Forelimb muscle (tissue), 1 donor: ENCODE measurements at regions not wholly inside any gene's neighbourhood (a gene's known extent, or its start where the extent isn't known, plus 50 kb on each side); places are given as distances from the start of the nearest gene placed in this dataset.
"Not testable (repeated sequence)": the region's sequence is repeated elsewhere in the genome, so short reads cannot be mapped to it uniquely, and the experiment has no call there.

Source experiments
- DNase-seq: peaks from one replicate; pipeline ENCODE4 v3.0.0-alpha.2; 2013; ENCODE audit warnings: low read depth

DNA sequence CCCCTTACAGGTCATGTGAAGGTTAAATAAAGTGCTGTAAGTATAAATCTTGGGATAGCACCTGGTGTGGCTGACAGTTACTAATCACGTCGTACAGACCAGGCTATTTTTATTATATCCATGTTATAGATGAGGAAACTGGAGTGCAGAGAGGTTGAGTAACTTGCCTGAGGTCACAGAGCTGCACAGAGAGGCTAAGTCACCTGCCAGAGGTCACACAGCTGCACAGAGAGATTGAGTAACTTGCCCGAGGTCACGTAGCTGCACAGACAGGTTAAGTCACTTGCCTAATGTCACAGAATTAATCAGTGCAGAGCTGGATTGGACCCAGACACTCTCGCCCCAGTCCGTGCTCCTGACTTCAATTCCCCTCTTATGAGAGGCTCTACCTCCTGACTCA lies 171.5 kb downstream of the NUP210 start:
- no peak for DNase-seq

DNA sequence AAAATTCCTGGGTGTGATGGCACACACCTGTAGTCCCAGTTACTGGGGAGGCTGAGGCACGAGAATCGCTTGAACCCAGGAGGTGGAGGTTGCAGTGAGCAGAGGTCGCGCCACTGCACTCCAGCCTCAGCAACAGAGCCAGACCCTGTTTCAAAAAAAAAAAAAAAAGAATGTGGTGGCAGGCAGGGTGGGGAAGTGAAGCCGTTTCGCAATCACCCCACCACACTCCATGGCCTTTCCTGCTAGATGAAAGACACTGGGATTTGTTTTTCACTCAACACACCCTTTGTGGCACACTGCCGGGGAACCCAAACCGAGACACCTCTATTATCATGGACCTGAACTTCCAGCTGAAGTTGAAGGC lies 172.4 kb upstream of the IQSEC1 start:
- DNase-seq = no peak

DNA sequence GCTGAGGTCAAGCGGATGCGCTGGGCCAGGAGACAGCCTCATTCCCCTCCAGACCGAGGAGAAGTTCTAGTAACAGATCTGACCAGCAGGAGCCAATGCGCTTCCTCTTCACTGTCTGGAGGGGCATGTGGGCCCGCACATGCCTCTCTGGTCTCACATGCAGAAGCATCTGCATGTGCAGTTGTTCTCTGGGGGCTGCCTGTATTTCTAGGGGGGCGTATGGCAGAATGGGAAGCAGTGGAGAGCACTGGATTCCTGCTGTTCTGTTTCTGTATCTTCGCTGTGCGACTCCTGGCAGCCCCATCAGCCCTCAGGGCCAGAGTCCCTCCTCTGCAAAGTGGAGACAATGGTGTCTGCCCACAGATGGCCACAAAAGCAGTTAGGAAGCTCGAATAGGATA lies 170.4 kb upstream of the IQSEC1 start:
- no peak for DNase-seq

DNA sequence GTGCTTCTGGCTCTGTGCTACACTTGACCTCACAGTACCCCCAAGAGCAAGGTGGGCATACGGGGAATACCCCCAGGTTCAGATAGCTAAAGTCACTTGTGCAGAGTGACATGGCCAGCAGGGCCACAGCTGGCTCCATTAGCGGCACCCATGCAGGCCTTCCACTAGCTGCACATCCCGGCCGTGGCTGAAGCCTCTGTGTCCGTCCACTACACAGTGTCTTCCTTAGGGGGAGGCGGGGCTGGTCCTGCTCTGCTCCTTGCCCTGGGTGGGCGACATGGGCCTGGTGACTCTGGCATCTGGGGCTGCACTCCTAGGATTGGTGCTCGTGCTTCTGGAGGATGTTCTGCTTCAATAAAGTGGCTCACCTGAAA lies 169.1 kb upstream of the IQSEC1 start:
- no peak for DNase-seq

DNA sequence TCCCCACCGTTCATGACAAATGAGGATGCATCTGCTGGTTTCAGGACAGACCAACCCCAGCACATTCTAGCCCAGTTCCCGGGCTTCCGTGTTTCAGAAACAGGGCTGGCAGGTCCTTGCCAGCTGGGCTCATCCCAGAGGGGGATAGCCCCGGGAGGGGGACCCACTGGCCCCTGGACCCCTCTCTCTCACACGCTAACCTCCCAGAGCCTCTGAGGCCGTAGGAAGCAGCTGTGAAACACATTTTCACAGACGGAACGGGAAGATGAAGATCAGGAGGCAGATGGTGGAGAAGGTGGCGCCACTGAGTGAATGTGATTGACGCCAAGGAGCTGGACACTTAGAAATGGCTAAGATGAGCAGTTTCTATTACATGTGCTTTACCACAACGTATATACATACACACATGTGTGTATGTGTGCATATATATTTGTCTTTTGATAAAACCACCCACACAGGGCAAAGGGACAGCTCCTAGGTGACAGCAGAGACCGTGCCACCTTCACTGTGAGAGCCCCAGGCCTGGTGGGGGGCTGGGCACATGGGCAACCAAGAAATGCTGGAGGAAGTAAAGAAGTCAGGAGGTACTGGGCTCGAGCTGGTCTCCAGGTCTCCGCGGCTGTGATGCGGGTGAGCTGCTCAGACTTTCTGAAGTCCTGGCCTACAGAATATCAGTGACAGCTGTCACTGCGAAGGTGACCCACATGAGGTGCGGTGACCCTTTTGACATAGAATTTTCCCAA lies 168.6 kb upstream of the IQSEC1 start:
- no peak for DNase-seq

DNA sequence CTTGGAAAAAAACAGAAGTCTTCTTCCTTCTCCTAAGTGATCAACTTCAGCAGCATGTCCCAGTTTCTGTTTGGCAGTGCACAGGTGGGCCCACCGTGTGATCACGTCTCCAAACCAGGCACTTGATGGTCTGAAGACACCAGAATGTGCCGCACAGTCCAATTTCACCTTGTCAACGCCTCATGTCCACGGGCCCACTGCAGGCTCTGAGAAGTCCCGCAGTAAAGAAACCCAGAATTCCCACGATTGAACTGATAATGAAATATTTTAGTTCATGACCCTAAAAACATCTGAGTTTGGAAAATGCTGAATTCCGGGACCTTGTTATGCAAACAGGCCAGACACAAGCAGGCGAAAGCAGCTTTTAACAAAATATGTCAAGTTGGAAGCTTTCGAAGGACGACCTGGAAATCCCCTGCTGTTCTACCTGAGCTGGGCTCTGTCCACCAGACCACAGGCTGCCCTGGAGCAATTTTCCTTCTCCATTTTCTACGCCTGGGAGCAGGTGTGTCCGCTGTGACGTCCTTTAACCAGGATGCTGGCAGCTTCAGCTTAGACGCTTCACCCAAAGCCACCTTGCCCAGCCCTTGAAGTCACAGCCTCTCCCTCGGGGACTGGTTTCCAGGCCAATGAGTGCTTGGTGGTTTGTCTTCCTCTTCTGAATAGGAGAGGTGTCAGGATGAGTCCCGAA lies 167.8 kb upstream of the IQSEC1 start:
- no peak for DNase-seq

DNA sequence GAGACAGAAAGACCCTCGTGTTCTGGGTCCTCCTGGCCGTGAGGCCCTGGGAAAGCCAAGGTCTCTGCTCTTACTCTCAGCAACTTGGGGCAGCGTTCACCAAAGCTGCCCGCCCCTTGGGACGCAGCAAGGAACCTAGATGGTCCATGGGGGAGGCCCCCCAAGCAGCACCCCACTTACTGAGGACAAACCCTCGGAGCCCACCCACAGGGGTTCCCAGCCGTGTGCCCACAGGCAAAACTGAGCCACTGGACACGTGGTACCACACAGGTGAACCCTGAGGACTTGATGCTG lies 166.2 kb upstream of the IQSEC1 start:
- DNase-seq = no peak

DNA sequence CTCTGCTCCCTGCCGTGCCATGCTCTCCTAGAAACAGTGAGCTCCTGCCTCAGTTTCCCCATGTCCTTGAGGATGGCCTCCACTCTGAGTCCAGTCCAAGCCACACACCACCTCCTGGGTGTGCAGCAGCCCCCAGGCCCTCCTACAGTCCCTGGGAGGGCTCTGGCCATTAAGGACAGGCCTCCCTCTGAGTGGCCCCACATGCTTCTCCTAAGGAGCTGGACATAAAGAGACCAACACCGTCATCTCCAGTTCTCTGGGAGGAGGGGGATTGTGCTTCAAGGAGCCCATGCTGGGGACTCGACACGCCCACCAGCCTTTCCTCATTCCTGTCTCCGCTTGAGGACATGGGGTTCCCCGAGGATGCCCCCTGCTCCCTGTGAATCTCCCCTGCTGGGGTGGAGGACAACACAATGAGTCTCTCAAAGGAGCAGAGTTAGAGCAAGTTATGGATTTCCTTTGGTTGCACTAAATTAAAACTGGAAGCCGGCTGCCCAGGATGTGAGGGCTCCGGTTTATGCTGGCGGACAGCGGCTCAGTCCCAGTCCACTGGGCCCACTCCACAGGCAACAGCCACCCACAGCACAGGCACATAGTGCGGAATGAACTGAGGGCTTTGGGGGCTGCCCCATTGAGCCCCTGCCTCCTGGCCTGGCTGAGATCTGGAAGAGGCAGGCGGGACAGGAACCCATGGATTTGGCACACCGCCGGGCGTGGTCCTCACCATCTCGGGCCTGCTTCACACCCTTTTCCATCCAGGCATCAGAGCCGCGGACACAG lies 165.6 kb upstream of the IQSEC1 start:
- no peak for DNase-seq

DNA sequence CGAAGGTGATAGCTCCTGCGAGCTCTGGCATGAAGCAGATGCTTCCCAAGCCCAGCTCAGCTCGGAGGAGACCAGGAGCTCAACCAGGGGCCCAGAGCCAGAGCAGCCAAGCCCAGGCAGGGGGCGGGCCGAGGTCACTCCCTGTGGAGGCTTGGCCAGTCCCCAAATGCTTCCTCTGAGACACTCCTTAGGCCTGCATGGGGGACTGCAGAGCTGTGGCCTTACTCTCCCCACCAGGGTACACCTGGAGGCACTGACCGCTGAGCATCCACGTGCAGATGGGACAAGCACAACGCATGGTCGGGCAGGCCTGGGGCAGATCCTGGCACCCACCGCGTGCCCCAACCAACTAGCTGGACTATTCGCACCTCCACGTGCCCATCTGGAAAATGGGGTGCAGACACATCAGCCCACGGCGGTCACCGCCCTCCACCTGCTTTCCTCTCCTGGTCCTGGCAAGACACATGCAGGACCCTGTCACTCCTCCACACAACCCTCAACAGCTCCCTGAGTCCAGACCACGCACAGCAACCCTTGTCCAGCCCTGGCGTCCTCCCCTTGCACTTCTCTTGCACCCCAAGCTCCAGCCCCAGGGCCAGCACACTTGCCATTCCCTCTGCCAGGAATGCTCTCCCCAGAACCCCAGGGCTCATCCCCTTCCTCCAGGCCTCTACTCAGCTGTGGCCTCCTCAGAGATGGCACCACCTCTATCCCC lies 164.7 kb upstream of the IQSEC1 start:
- DNase-seq = no peak

DNA sequence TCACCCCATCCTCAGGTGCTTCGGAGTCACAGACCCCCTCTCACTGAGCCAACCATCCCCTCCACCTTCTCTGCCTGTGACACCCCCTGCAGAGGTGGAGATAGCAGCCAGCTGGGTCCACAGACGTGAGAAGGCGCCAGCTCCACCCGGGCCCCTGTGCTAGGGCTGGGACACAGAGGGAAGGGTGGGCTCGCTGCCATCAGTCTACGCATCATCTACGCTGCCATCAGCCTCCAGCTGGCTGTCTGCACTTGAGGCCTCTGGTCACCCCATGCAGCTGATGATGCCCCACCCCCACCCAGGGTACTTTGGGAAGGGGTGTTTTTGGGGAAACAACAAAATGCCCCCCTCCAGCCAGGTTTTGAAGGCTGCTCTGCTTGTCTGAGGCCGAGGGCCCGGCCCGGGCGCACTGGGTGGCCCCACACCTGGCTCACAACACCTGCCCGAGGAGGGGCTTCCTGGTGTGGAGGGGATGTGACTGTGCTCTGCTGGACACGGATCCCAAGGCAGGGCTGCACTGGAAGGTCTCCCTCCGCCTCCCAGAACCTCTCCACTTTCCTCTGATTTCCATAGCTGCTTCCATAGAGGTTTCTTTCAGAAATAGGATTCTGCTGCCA lies 163.4 kb upstream of the IQSEC1 start:
- no peak for DNase-seq

DNA sequence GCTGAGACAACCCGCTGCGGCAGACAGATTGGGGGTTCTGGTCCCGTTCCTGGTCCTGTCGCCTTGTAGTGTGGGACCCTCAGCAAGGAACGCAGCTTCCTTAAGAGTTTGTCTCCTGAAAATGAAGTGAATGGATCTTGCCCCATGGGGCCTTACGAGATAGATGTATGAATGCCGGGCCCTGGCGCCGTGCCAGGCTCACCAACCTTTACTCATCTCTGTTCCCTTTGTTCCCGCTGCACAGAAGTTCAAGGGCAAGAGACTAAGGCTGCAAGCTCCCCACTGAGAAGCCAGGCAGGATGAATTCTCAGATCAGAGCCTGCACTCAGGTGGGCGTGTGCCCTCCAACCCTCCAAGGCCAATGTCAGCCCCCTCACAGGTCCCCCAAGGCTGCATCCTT lies 162.7 kb upstream of the IQSEC1 start:
- DNase-seq = no peak

DNA sequence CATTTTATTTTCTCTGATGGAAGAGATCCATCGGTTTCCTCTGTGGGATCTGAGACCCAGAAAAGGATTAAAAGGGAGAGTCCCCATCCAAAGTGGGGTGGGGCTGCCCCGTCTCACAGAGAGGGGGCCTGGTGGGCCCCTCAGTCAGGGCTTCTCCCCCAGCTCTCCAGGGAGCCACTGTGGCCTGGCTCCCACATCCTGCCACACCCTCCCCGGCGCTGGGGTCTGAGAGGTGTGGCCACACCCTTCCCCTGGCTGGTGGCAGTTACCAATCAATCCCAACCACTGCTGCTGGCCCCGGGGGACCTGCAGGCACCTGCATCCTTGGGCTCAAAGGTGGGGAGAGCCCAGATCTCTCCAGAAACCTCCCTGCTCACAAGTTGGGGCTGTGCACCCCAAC lies 161.8 kb upstream of the IQSEC1 start:
- no peak for DNase-seq

DNA sequence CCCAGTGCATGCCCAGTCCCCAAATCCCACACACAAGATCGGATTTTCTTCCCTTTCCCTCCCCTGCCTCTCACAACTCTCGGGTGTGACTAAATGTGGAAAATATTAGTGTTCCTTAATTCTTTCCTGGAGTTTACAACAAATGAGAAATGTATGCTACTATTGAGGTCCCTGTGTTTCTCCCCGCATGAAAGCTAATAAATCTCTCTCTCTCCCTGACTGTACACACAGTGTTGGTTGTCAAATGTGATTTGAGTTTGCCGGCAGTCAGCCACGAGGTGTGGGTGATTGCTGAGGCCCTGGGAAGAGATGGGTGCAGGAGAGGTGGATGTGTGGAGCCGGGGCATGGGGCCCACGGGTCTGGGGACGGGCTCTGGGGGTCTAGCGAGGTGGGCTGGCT lies 161.4 kb upstream of the IQSEC1 start:
- no peak for DNase-seq

DNA sequence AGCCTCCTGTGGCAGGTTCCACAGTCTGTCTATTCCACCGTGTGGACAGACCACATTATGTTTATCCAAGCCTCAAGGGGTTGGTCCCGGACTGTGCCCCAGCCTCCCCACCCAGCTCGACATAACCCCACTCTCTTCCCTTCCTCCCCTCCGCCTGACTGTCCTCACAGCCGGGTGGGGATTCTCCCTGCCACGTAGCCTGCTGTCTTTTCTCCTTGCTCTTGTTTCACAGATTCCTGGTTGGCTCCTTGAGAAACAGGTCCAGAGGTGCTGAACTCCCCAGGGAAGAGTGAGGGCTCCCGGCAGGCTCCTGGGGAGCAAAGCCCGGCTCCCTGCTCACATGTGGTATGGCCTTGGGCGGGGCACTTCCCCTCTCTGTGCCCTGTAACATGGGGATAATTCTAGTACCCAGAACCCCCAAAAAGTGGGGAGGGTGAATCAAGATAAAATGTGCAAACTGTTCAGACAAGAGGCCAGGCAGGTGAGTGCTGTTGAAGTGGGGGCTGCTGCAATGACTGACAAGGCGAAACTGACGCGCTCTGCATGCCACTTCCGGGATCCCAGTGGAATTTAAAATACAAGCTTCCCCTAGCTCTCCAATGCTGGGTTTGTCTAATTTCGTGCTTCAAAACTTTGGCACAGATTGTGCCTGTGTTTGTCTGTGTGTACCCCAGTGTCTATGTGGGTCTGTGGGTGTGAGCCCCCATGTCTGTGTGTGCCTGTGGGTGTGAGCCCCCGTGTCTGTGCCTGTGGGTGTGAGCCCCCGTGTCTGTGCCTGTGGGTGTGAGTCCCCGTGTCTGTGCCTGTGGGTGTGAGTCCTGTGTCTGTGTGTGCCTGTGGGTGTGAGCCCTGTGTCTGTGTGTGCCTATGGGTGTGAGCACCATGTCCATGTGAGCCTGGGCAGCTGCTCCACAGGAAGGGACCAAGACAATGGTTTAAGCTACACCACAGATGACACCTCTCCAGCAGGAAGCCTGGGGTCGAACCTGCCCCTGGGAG lies 160.6 kb upstream of the IQSEC1 start:
- DNase-seq = no peak

DNA sequence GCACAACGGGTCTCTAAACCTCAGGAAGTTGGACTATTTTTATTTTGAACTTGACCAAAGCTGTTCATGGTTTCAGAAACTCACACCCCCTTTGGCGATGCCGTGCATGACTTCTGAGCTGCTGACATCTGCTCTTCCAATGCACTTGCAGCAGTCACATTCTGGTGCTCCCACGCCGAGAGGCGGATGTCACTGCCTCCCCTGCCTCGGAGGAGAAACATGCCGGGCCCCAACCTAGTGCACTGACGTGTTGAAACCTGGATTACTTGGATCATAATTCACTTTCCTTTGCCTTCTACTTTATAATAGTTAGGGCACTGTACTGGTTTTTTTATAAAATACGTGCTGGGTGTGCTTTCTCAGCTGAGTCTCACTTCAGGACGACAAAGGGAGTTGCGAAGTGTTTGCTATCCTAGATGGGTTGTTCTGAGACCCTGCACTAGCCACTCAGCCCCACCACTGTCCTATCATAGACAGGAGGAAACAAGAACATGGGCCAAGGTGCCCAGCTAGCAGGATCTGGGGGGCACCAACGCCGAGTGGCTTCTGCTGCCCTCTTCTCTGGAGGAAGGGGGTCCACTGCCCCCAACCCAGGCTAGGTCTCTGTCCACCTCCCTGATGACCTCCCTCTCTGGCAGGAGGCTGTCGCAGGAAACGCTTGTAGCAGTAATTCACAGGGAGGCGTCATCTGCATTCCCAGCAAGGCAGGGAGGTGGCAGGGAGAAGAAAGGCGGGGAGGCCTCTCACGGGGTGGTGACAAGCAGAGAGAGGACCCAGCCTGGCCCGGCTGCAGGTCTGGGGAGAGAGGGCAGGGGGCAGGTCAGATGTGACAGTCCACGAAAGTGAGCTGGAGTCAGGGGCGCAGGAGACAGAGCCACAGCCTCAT lies 158.8 kb upstream of the IQSEC1 start:
- DNase-seq = no peak

DNA sequence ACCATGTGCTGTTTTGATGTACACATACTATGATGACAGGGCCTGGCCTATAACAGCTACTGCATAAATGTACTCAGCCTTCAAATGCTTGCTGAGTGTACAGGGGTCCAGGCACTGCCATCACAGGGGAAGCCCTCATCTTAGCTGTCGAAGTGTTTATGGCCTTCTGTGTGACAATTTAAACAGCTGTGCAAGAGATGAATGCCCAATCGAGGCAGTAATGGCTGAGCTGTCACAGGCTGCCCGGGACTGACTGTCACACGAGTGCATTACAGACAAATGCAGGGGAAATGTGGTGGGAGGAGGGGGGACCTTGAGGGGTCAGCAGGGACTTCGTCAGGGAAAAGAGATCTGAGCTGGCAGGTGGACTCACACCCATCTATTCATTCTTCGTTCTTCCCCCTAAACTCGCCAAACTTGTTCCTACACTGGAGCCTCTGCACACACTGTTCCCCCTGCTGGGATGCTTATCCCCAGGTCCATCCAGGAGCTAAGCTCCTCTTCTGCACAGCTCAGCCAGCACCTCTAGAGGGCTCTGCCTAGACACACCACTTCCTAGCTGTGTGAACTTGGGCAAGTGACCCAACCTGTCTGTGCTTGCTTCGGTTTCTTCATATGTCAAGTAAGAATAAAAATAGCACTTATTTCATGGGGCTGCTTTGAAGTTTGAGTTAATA lies 156.2 kb upstream of the IQSEC1 start:
- DNase-seq = no peak

DNA sequence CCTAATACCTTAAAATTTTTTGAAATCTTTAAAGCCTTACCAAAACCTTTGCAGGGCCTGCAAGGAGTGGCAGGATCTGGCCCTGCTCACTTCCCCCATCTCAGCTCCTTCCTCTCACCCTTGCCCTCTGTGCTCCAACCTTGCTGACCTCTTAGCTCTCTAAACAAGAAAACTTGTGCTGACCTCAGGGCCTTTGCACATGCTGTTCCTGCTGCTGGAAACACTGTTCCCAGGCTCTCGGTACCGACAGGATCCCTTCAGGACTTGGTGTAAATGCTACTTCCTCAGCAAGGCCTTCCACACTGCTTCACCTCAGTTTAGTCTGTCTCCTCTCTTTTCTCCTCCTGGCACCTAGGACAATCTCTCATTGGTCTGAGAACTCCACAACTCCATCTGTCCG lies 155.4 kb upstream of the IQSEC1 start:
- DNase-seq = no peak

DNA sequence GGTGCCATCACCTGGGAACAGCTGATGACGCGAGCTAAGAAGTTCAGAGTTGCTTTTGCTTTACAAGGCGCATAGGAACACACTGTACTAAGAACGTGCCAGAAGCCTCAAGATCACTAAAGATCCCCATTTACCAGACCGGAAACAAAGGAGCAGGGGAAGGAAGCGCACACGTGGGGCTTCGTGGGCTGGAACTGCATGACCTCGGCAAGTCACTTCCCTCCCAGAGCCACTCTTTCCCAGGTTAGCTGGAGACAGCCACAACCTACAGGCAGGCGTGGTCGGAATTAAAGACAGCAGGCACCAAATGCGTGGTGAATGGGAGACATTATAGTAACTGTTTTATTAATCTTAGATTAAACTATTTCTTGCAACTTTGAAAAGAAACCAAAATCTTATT lies 154.9 kb upstream of the IQSEC1 start:
- not testable (repeated sequence) for DNase-seq
